Kidney (tissue), 13 donors: ENCODE measurements at regions not wholly inside any gene's neighbourhood (a gene's known extent, or its start where the extent isn't known, plus 50 kb on each side); places are given as distances from the start of the nearest gene placed in this dataset.

Experiments
- DNase-seq, 5 donors: peaks; one replicate each; pipeline ENCODE4 v3.0.0-alpha.2; 2013 to 2020
- FAIRE-seq: peaks from 2 replicates; lab custom pipeline; 2012; peaks lifted over from hg19 to GRCh38; lab: Jason Lieb, UNC
- H3K27ac ChIP-seq, 2 donors: one replicate each; pipeline ENCODE4 v1.7.0; 2013; ENCODE audit warnings: low read depth in 2 of 2, low read length in 2 of 2, inconsistent platforms in 1 of 2
- H3K27me3 ChIP-seq: one replicate; pipeline ENCODE4 v1.7.1; 2013; ENCODE audit warnings: low read length, inconsistent platforms; ENCODE audit not compliant: control insufficient read depth, insufficient read depth
- H3K36me3 ChIP-seq, 3 donors: one replicate each; pipeline versions ENCODE4 v1.7.0 to v1.7.1; 2013; ENCODE audit warnings: low read length in 3 of 3, control low read depth in 1 of 3, inconsistent platforms in 1 of 3; ENCODE audit not compliant: insufficient read depth in 3 of 3, control insufficient read depth in 2 of 3
- H3K4me1 ChIP-seq, 3 donors: one replicate each; pipeline versions ENCODE4 v1.7.0 to v1.7.1; 2013; ENCODE audit warnings: low read length in 3 of 3, inconsistent platforms in 1 of 3, low read depth in 1 of 3; ENCODE audit not compliant: control insufficient read depth in 2 of 3, insufficient read depth in 2 of 3
- H3K4me3 ChIP-seq, 3 donors: one replicate each; pipeline versions ENCODE4 v1.7.0 to v1.8.1; 2013; ENCODE audit warnings: low read length in 3 of 3, control low read depth in 1 of 3, inconsistent platforms in 1 of 3
- H3K9ac ChIP-seq, 3 donors: one replicate each; pipeline versions ENCODE4 v1.7.0 to v1.7.1; 2013; ENCODE audit warnings: low read length in 3 of 3, control low read depth in 1 of 3, inconsistent platforms in 1 of 3
- H3K9me3 ChIP-seq, 3 donors: one replicate each; pipeline versions ENCODE4 v1.7.0 to v1.7.1; 2013; ENCODE audit warnings: low read length in 3 of 3, control low read depth in 1 of 3, inconsistent platforms in 1 of 3; ENCODE audit not compliant: control insufficient read depth in 2 of 3, insufficient read depth in 1 of 3
- intact Hi-C: fragments of 100-400 bp; cut with DNase I; formaldehyde crosslinking; loops from one replicate; pipeline ENCODE4 v1.11.1; 2022
- TF ChIP-seq, protein P1 (sequence below): IDR thresholded peaks from 3 replicates; pipeline ENCODE4 v1.5.1; 2012; ENCODE audit warnings: mild to moderate bottlenecking, moderate library complexity, borderline replicate concordance; ENCODE audit not compliant: insufficient read depth; ENCODE audit errors: extremely low read depth
- donor health status: control.
- donor health status: control.
- donor health status: control.
- donor health status: control.
- donor health status: control.
- donor health status: DM: yes; HTN: yes; CAD: no.
- donor health status: Normal renal cell carcinoma (clear cell type).

GRCh38 chr4:92091335-92091734 is 212.4 kb upstream of the GRID2 start:
- Histone ChIP-seq H3K27ac (no peak overlapping the region), H3K9me3 (no peaks in the 10 kb centered on the region), H3K4me1 (no peaks in the 10 kb centered on the region), H3K9ac (no peak overlapping the region), H3K36me3 (no peaks in the 10 kb centered on the region), H3K27me3 (no peaks in the 10 kb centered on the region), H3K4me3 (no peak overlapping the region)
- TF ChIP-seq, protein P1, sequence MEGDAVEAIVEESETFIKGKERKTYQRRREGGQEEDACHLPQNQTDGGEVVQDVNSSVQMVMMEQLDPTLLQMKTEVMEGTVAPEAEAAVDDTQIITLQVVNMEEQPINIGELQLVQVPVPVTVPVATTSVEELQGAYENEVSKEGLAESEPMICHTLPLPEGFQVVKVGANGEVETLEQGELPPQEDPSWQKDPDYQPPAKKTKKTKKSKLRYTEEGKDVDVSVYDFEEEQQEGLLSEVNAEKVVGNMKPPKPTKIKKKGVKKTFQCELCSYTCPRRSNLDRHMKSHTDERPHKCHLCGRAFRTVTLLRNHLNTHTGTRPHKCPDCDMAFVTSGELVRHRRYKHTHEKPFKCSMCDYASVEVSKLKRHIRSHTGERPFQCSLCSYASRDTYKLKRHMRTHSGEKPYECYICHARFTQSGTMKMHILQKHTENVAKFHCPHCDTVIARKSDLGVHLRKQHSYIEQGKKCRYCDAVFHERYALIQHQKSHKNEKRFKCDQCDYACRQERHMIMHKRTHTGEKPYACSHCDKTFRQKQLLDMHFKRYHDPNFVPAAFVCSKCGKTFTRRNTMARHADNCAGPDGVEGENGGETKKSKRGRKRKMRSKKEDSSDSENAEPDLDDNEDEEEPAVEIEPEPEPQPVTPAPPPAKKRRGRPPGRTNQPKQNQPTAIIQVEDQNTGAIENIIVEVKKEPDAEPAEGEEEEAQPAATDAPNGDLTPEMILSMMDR, result no peak
- intact Hi-C loops, result no loop called here
- no peak for DNase-seq
- no peak for FAIRE-seq

DNA sequence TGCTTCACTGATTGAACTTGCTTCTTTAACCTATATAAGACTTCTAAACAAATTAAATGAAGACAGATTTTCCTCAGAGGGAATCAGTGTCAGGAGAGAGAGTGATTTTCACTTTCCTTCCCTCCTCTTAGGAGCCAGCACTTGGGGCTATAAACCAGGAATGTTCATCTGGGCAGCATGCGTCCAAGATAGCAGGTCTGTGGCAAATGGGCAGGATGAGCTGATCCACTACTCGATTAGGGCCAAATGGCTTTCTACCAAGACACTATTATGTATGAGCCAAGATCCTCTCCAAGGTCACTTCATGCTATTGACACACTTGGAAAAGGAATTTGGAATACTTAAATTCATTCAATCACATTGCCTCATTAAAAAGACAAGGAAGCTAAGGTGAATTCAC is 203.9 kb upstream of the GRID2 start:
- Histone ChIP-seq H3K27me3 (no peaks in the 10 kb centered on the region), H3K9me3 (no peaks in the 10 kb centered on the region), H3K4me1 (no peaks in the 10 kb centered on the region), H3K9ac (no peak overlapping the region), H3K36me3 (no peaks in the 10 kb centered on the region), H3K27ac (no peak overlapping the region), H3K4me3 (no peak overlapping the region)
- DNase-seq (no peak), FAIRE-seq (no peak)
- TF ChIP-seq, protein P1, result no peak
- intact Hi-C loops, result no loop called here

- no peak for FAIRE-seq
Observed at GRCh38 chr4:92100975-92101374, 202.8 kb upstream of the GRID2 start.

More at GRCh38 chr4:92100975-92101374, 202.8 kb upstream of the GRID2 start:
- Histone ChIP-seq H3K27ac (no peak overlapping the region), H3K36me3 (no peaks in the 10 kb centered on the region), H3K9me3 (no peaks in the 10 kb centered on the region), H3K4me3 (no peak overlapping the region), H3K9ac (no peak overlapping the region), H3K4me1 (no peaks in the 10 kb centered on the region), H3K27me3 (no peaks in the 10 kb centered on the region)
- intact Hi-C loops, result no loop called here
- DNase-seq, result no peak
- TF ChIP-seq, protein P1, result no peak
